BE2C (cell line): ENCODE measurements at regions not wholly inside any gene's neighbourhood (a gene's known extent, or its start where the extent isn't known, plus 50 kb on each side); places are given as distances from the start of the nearest gene placed in this dataset.

ENCODE experiments used
- DNase-seq: peaks from one replicate; pipeline ENCODE4 v3.0.0-alpha.2; 2020
- H3K27me3 ChIP-seq: fragments of 250-450 bp; sonication (Bioruptor Pico); 2 replicates; pipeline ENCODE4 v1.5.1; 2020; ENCODE audit warnings: mild to moderate bottlenecking
- H3K36me3 ChIP-seq: fragments of 250-450 bp; sonication (Bioruptor Pico); 2 replicates; pipeline ENCODE4 v1.5.1; 2020; ENCODE audit warnings: mild to moderate bottlenecking
- H3K4me1 ChIP-seq: fragments of 250-450 bp; sonication (Bioruptor Pico); 2 replicates; pipeline ENCODE4 v1.5.1; 2020
- H3K4me3 ChIP-seq: 2 replicates; pipeline ENCODE4 v1.5.1; 2011; ENCODE audit warnings: low read depth, low read length
- H3K9me3 ChIP-seq: fragments of 250-450 bp; sonication (Bioruptor Pico); 2 replicates; pipeline ENCODE4 v1.5.1; 2020
- CTCF ChIP-seq: IDR thresholded peaks from 2 replicates; pipeline ENCODE4 v1.5.1; 2012; ENCODE audit warnings: mild to moderate bottlenecking, low read depth, low read length

GRCh38 chrX:67100031-67100884 is 443.6 kb upstream of the AR start:
- no peaks in the 10 kb centered on the region for H3K36me3 ChIP-seq
- H3K4me3 ChIP-seq, result no peak overlapping the region
- no peaks in the 10 kb centered on the region for H3K27me3 ChIP-seq
- DNase-seq, result no peak
- H3K9me3 ChIP-seq, result no peaks in the 10 kb centered on the region
- H3K4me1 ChIP-seq, result no peaks in the 10 kb centered on the region
- no peak for TF ChIP-seq CTCF

GRCh38 chrX:67094061-67094460 is 449.8 kb upstream of the AR start:
- Histone ChIP-seq H3K36me3 (no peaks in the 10 kb centered on the region), H3K4me1 (no peaks in the 10 kb centered on the region), H3K27me3 (no peaks in the 10 kb centered on the region), H3K4me3 (no peak overlapping the region), H3K9me3 (no peaks in the 10 kb centered on the region)
- no peak for TF ChIP-seq CTCF
- no peak for DNase-seq

GRCh38 chrX:67050760-67051159 is 411.9 kb upstream of the EDA2R start:
- Histone ChIP-seq H3K4me1 (no peaks in the 10 kb centered on the region), H3K27me3 (no peaks in the 10 kb centered on the region), H3K36me3 (no peaks in the 10 kb centered on the region), H3K4me3 (no peak overlapping the region), H3K9me3 (no peaks in the 10 kb centered on the region)
- DNase-seq, result no peak
- TF ChIP-seq CTCF, result no peak

GRCh38 chrX:67044866-67045265 is 406.0 kb upstream of the EDA2R start:
- Histone ChIP-seq H3K27me3 (no peaks in the 10 kb centered on the region), H3K9me3 (no peaks in the 10 kb centered on the region), H3K4me1 (no peaks in the 10 kb centered on the region), H3K36me3 (no peaks in the 10 kb centered on the region), H3K4me3 (no peak overlapping the region)
- no peak for DNase-seq
- no peak for TF ChIP-seq CTCF

GRCh38 chrX:67044029-67044653 is 405.3 kb upstream of the EDA2R start:
- no peak for TF ChIP-seq CTCF
- Histone ChIP-seq H3K36me3 (no peaks in the 10 kb centered on the region), H3K4me1 (no peaks in the 10 kb centered on the region), H3K27me3 (no peaks in the 10 kb centered on the region), H3K4me3 (no peak overlapping the region), H3K9me3 (no peaks in the 10 kb centered on the region)
- DNase-seq, result no peak

GRCh38 chrX:67004451-67004850 is 365.6 kb upstream of the EDA2R start:
- H3K27me3 ChIP-seq, result no peaks in the 10 kb centered on the region
- H3K4me1 ChIP-seq, result no peaks in the 10 kb centered on the region
- no peak for TF ChIP-seq CTCF
- DNase-seq, result no peak
- no peaks in the 10 kb centered on the region for H3K36me3 ChIP-seq
- H3K9me3 ChIP-seq, result no peaks in the 10 kb centered on the region
- no peak overlapping the region for H3K4me3 ChIP-seq
